Kidney epithelial cell (primary cell): ENCODE measurements at regions not wholly inside any gene's neighbourhood (a gene's known extent, or its start where the extent isn't known, plus 50 kb on each side); places are given as distances from the start of the nearest gene placed in this dataset.
A peak's percentile ranks its signal among the peaks of the same experiment; 100 is the strongest.

Experiments
- DNase-seq: peaks from one replicate; pipeline ENCODE4 v3.0.0-alpha.2; 2010; ENCODE audit warnings: low read depth
- H3K27me3 ChIP-seq: 2 replicates; pipeline ENCODE4 v1.6.0; 2011; ENCODE audit warnings: low read length; ENCODE audit not compliant: control insufficient read depth, insufficient read depth
- H3K36me3 ChIP-seq: 2 replicates; pipeline ENCODE4 v1.5.1; 2011; ENCODE audit warnings: low read length; ENCODE audit not compliant: control insufficient read depth, insufficient read depth
- H3K4me3 ChIP-seq: 2 replicates; pipeline ENCODE4 v1.5.1; 2011; ENCODE audit warnings: low read depth, mild to moderate bottlenecking, control low read depth, low read length
- TF ChIP-seq, protein P1 (sequence below): IDR thresholded peaks from 2 replicates; pipeline ENCODE4 v1.5.1; 2011; ENCODE audit warnings: mild to moderate bottlenecking, moderate library complexity, low read length, control low read depth, inconsistent platforms; ENCODE audit not compliant: insufficient read depth, poor library complexity, severe bottlenecking

DNA sequence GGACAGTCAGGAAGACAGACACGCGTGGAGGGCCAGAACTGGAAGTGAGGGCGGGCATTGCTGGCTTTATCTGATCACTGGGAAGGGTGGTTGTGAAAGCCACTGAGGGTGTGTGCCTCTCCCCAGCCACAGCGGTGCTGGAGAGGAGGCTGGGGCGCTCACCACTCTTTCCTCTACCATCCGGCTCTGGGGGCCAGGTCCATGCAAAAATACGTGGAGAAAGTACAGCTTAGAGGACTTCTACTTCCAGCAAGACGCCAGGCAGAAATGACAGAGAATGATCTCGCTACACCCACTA is 148.8 kb upstream of the RPS6KA2 start:
- TF ChIP-seq, protein P1, sequence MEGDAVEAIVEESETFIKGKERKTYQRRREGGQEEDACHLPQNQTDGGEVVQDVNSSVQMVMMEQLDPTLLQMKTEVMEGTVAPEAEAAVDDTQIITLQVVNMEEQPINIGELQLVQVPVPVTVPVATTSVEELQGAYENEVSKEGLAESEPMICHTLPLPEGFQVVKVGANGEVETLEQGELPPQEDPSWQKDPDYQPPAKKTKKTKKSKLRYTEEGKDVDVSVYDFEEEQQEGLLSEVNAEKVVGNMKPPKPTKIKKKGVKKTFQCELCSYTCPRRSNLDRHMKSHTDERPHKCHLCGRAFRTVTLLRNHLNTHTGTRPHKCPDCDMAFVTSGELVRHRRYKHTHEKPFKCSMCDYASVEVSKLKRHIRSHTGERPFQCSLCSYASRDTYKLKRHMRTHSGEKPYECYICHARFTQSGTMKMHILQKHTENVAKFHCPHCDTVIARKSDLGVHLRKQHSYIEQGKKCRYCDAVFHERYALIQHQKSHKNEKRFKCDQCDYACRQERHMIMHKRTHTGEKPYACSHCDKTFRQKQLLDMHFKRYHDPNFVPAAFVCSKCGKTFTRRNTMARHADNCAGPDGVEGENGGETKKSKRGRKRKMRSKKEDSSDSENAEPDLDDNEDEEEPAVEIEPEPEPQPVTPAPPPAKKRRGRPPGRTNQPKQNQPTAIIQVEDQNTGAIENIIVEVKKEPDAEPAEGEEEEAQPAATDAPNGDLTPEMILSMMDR: no peak
- no peak for DNase-seq
- Histone ChIP-seq H3K36me3 (no peaks in the 10 kb centered on the region), H3K27me3 (peaks cover 3% of the 10 kb centered on the region), H3K4me3 (no peak overlapping the region)

DNA sequence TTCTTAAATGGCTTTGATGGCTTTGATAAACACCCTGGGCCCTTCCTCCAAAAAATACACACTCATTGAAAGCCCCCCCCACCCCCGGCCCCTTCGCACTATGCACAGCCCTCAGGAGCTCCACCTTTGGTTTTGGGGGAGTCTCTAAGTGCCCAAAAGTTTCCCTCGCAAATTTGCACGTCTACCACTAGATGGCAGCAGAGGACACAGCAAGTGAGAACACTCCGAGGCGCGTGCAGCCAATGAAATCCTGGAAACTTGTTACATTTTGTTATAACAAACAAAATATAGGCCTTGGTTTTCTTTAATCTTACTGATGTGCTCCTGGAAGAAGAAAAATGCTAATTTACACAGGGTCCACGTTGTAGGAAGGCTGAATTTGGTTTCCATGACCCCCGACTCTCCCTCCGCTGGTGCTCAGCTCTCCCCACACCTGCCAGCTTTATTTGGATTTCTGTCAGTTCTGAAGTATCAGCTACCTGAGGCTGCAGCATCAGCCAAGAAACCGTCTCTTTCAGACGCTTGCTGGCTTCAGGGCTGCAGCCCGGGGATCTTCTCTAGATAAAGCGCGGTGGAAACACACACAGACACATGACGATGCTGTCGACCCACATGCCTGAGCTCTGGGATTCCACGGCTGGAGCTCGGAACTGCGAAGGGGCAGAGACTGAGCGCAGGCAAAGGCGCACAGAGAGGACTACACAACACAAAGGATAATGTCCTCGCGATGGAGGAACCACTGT is 148.3 kb upstream of the RPS6KA2 start:
- TF ChIP-seq, protein P1: peak; percentile 86
- Histone ChIP-seq H3K36me3 (no peaks in the 10 kb centered on the region), H3K4me3 (no peak overlapping the region), H3K27me3 (peaks cover 3% of the 10 kb centered on the region)
- DNase-seq: peak; percentile 28

DNA sequence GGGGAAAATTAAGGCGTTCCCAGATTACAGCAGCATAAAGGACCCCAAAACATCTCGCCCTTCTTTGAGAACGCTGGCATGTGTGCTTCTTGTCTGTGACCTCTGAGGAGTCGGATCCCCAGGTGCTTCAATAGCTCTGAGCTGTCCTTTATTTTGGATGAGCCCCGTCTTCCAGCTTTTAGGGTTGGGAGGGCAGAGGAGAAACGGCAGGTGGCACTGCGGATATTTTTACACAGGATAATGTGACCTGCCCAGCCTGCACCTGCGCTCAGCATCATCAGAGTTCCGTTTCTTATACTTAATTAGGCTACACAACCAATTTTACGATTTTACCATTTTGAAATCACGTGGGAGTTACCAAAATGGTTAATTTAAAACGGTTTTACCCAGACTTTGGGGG is 147.7 kb upstream of the RPS6KA2 start:
- H3K36me3 ChIP-seq: no peaks in the 10 kb centered on the region
- no peak overlapping the region for H3K4me3 ChIP-seq
- no peak for DNase-seq
- TF ChIP-seq, protein P1: no peak
- peaks cover 3% of the 10 kb centered on the region for H3K27me3 ChIP-seq

DNA sequence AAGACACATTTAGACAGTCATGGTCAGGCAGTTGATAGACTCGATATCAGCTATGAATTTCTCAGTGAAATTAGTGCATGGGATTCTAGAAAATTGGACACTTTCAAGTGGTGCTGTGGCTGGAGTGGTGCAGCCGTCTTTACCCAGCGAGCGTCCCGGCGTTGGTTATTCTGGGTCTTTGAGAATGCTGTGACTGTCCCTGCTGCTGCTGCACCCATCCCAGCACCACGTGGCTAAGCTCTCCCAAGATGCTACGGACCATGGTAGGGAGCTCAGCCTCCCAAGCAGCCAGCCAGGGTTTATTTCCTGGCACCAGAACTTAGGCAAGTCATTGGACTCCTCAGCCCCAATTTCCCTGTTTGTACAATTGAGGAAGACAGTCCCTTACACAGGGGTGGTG is 147.2 kb upstream of the RPS6KA2 start:
- no peak overlapping the region for H3K4me3 ChIP-seq
- TF ChIP-seq, protein P1: no peak
- no peak for DNase-seq
- H3K36me3 ChIP-seq: no peaks in the 10 kb centered on the region
- H3K27me3 ChIP-seq: peaks cover 3% of the 10 kb centered on the region

DNA sequence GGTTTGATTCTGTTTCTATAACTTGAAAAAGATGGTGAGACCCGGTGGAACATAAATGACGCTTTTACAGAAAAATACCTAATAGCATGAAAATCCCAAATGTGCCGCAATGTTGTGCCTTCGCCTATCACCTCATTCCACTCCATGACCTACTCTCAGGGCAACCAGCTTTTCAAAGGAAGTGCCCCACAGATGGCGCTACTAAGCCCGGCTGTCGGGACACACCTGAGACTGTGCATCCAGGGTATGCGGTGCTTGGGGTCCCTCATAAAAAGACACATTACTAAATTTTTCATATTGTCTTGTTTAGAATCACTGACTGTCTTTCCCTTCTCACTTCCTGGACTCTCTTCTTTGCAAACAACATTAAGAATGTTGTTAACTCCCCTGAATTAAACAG is 145.5 kb upstream of the RPS6KA2 start:
- peaks cover 3% of the 10 kb centered on the region for H3K27me3 ChIP-seq
- DNase-seq: no peak
- no peak overlapping the region for H3K4me3 ChIP-seq
- TF ChIP-seq, protein P1: peak; percentile 19
- H3K36me3 ChIP-seq: no peaks in the 10 kb centered on the region

DNA sequence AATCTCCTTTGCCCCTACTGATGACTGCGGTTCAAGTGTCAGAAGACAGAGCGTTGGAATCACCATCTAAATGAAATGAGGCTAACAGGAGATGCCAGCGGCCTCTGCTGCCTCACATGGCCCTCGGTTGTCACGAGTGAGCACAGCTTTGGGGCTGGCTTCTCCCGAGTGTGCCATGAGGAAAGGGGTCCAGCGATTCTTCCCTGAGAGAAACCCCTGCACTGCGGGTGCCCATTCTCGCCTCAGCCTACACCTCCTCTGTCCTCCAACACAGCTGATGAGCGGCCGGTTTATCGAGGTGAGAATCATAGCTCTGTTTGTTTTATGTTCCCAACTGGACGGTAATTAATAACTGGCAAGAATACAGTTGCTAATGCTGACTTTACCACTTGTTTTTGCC is 144.7 kb upstream of the RPS6KA2 start:
- no peak for DNase-seq
- H3K27me3 ChIP-seq: peaks cover 3% of the 10 kb centered on the region

More for the DNA sequence above, 144.7 kb upstream of the RPS6KA2 start:
- TF ChIP-seq, protein P1: no peak
- Histone ChIP-seq H3K4me3 (no peak overlapping the region), H3K36me3 (no peaks in the 10 kb centered on the region)
